Upper lobe of left lung (tissue), 6 donors: ENCODE measurements at regions not wholly inside any gene's neighbourhood (a gene's known extent, or its start where the extent isn't known, plus 50 kb on each side); places are given as distances from the start of the nearest gene placed in this dataset.

Source experiments
- ATAC-seq, 2 donors: fragments of 200-7000 bp; cut with Tn5 transposase; one replicate each; pipeline ENCODE4 v1.9.1; 2022; ENCODE audit warnings: mild to moderate bottlenecking in 2 of 2, moderate library complexity in 2 of 2; ENCODE audit not compliant: low FRiP score in 2 of 2
- DNase-seq, 2 donors: peaks; one replicate each; pipeline ENCODE4 v3.0.0-alpha.2; 2019 to 2020
- H3K27ac ChIP-seq, 4 donors: fragments of 200-600 bp; sonication (generic); one replicate each; pipeline ENCODE4 v1.5.1; 2016 to 2019
- H3K27me3 ChIP-seq, 4 donors: fragments of 200-600 bp; sonication (generic); one replicate each; pipeline ENCODE4 v1.5.1; 2017 to 2019
- H3K36me3 ChIP-seq, 4 donors: fragments of 200-600 bp; sonication (generic); one replicate each; pipeline ENCODE4 v1.5.1; 2016 to 2019
- H3K4me1 ChIP-seq, 4 donors: fragments of 200-600 bp; sonication (generic); one replicate each; pipeline ENCODE4 v1.5.1; 2018 to 2019
- H3K4me3 ChIP-seq, 4 donors: fragments of 200-600 bp; sonication (generic); one replicate each; pipeline ENCODE4 v1.5.1; 2017 to 2019; ENCODE audit warnings: mild to moderate bottlenecking in 2 of 4, moderate library complexity in 1 of 4
- H3K9me3 ChIP-seq, 4 donors: fragments of 200-600 bp; sonication (generic); one replicate each; pipeline ENCODE4 v1.5.1; 2018 to 2019
- CTCF ChIP-seq, 6 experiments: fragments of 450-650 bp in 4 of 6; fragments of 200-600 bp in 2 of 6; sonication (generic) in 2 of 6; IDR thresholded peaks; one replicate each; pipeline ENCODE4 v1.5.1; 2016 to 2019; ENCODE audit warnings: antibody characterized with exemption in 6 of 6
- EP300 ChIP-seq, 4 donors: sonication (generic); formaldehyde crosslinking; IDR thresholded peaks; one replicate each; pipeline ENCODE4 v1.5.1; 2017; ENCODE audit warnings: antibody characterized with exemption in 4 of 4, control low read depth in 2 of 4
- POLR2A ChIP-seq, 4 donors: fragments of 450-650 bp; IDR thresholded peaks; one replicate each; pipeline ENCODE4 v1.5.1; 2016 to 2017; ENCODE audit warnings: antibody characterized with exemption in 4 of 4, mild to moderate bottlenecking in 2 of 4
- POLR2AphosphoS5 ChIP-seq, 2 donors: sonication (generic); formaldehyde crosslinking; IDR thresholded peaks; one replicate each; pipeline ENCODE4 v1.5.1; 2017; ENCODE audit warnings: antibody characterized with exemption in 2 of 2
- WGBS, 2 donors: methylation state at CpG; one replicate each; pipeline ENCODE4 v1.1.5; 2017 to 2018; 5-methylcytosine and 5-hydroxymethylcytosine counted together
- donor health status: DM: no; HTN: no; CAD: no; lungs with moderate emphysema.
- donor health status: DM: no; HTN: yes; CAD: no; lungs with severe emphysema.

- DNase-seq (no peak), ATAC-seq (no peak)
- H3K27me3 ChIP-seq: no peaks in the 10 kb centered on the region
- H3K27ac ChIP-seq: no peak overlapping the region
- no peaks in the 10 kb centered on the region for H3K36me3 ChIP-seq
- H3K4me1 ChIP-seq: no peaks in the 10 kb centered on the region
- H3K9me3 ChIP-seq: no peaks in the 10 kb centered on the region
- TF ChIP-seq CTCF (IDR thresholded peaks at IDR 0.05) (no peak), EP300 (IDR thresholded peaks at IDR 0.05) (no peak), POLR2AphosphoS5 (IDR thresholded peaks at IDR 0.05) (no peak), POLR2A (IDR thresholded peaks at IDR 0.05) (no peak)
- WGBS, 2 donors: 53 to 54% methylated on average over 8 of the region's 8 CpGs
- H3K4me3 ChIP-seq: no peak overlapping the region
Measured at GRCh38 chr16:79864032-79864780, 263.7 kb upstream of the MAF start.

DNA sequence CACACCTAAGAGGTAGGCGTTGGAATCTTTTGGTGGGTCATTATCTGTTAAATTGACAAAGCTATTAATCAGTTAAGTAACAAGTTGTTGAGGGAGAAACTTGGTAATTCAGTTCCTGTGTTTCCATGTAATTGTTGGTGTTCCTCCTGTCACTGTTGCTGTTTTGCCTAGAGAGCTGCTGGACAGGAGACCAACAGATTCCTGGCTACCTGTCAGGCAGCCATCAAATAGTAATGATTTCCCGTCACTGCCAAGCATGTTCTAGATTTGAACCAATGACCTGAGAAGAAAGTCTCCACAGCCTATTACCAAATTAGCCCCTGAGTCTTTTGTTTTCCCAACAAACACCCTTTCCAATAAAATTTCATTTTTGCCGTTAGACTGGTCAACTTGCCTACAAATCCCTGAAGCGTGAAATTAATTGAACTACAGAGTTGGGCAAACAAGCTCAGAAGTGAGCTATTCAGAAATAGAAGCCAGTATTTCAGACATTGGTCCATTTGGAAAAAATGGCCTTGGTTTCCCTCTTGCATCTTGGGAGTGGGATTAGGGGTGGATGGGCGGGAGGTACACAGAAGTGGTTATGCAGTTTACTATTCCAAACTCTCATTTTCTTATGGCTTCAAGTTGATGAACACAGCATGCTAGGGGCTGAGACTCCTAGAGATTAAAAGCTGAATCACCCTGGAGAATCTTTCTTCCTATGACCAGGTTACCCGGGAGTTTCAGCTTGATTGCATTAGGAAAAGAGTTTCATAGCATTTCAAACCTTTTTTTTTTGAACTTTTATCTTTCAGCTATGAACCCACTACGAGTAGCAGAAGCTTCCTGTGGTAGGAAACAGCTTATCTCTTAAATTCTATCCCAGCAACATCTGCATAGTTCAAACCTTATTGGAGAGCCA is 262.8 kb upstream of the MAF start:
- no peak for TF ChIP-seq CTCF (IDR thresholded peaks at IDR 0.05)
- TF ChIP-seq POLR2A (IDR thresholded peaks at IDR 0.05): no peak
- no peak for TF ChIP-seq EP300 (IDR thresholded peaks at IDR 0.05)
- TF ChIP-seq POLR2AphosphoS5 (IDR thresholded peaks at IDR 0.05): no peak
- WGBS, 2 donors: 72 to 79% methylated on average over 7 of the region's 7 CpGs
- Histone ChIP-seq H3K4me1 (no peaks in the 10 kb centered on the region), H3K4me3 (no peak overlapping the region), H3K36me3 (no peaks in the 10 kb centered on the region), H3K27me3 (no peaks in the 10 kb centered on the region), H3K9me3 (no peaks in the 10 kb centered on the region), H3K27ac (no peak overlapping the region)
- ATAC-seq (no peak), DNase-seq (no peak)

DNA sequence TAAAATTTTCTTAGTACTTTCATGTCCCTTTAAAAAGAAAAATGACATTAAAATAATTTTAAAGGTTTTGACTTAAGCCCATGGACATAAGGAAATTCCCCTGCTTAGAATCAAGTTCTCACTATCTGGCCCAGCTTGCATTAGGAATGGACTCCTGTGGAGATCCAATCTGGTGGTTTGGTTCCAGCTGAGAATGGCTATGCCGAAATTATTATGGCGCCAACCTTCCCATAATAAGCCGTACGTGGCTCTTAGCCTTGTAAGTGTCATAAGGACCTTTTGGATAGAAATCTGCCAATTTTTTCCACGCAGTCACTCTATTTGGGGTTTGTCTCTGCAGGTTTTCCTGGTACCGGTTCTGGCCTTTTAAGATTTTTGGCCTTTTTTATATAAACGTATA is 262.1 kb upstream of the MAF start:
- WGBS, 2 donors: 90 to 92% methylated on average over 7 of the region's 7 CpGs
- Histone ChIP-seq H3K9me3 (no peaks in the 10 kb centered on the region), H3K4me1 (no peaks in the 10 kb centered on the region), H3K36me3 (no peaks in the 10 kb centered on the region), H3K27me3 (no peaks in the 10 kb centered on the region), H3K27ac (no peak overlapping the region), H3K4me3 (no peak overlapping the region)
- no peak for ATAC-seq
- TF ChIP-seq POLR2A (IDR thresholded peaks at IDR 0.05) (no peak), EP300 (IDR thresholded peaks at IDR 0.05) (no peak), POLR2AphosphoS5 (IDR thresholded peaks at IDR 0.05) (no peak), CTCF (IDR thresholded peaks at IDR 0.05) (no peak)
- DNase-seq: no peak

DNA sequence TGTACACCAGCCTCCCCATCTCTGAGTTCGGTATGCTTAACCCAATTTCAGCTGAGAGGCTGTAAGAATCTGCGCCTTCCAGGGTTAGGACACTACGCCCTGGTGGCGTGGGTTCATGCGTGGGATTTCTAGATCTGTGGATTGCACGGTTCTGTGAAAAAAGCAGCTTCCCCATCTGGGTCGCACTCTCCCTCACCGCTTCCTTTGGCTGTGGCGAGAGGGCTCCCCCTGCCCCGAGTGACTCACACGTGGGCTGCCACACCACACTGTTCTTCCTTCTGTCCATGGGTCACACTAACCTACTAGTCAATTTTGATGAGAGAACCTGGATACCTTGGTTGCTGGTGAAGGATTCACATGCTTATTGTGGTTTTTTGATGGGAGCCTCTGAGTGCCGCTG is 256.0 kb upstream of the MAF start:
- Histone ChIP-seq H3K27me3 (no peaks in the 10 kb centered on the region), H3K36me3 (no peaks in the 10 kb centered on the region), H3K9me3 (peaks cover 0 to 17% (median 10%) of the 10 kb centered on the region in 4 donors), H3K4me1 (no peaks in the 10 kb centered on the region), H3K27ac (no peak overlapping the region), H3K4me3 (no peak overlapping the region)
- 74 to 92% methylated on average over 5 to 12 of the region's 12 CpGs for WGBS, 2 donors
- DNase-seq (no peak), ATAC-seq (peak in 1 of 2 donors; percentile 19)
- TF ChIP-seq POLR2A (IDR thresholded peaks at IDR 0.05): no peak
- TF ChIP-seq POLR2AphosphoS5 (IDR thresholded peaks at IDR 0.05): no peak
- TF ChIP-seq EP300 (IDR thresholded peaks at IDR 0.05): no peak
- no peak for TF ChIP-seq CTCF (IDR thresholded peaks at IDR 0.05)
